ENCODE measurements at regions not wholly inside any gene's neighbourhood (a gene's known extent, or its start where the extent isn't known, plus 50 kb on each side); places are given as distances from the start of the nearest gene placed in this dataset.

- Histone ChIP-seq H3K4me2 (ENCODE audit: low read length) (no peak overlapping the region), H3K9ac (ENCODE audit: low read length) (no peak overlapping the region), H2AFZ (ENCODE audit: low read depth, low read length, poor library complexity, severe bottlenecking) (no peak overlapping the region), H3K4me3 (replicated peaks in 1 of 2; ENCODE audit: low read depth in 1 of 2, low read length in 2 of 2) (no peak overlapping the region), H3K36me3 (ENCODE audit: control insufficient read depth in 1 of 2, insufficient read depth in 2 of 2, low read length in 2 of 2) (no peaks in the 10 kb centered on the region), H3K9me2 (ENCODE audit: insufficient read depth) (no peaks in the 10 kb centered on the region), H3K4me1 (ENCODE audit: control insufficient read depth in 1 of 2, insufficient read depth in 2 of 2, low read length in 2 of 2) (no peaks in the 10 kb centered on the region), H3K27ac (ENCODE audit: low read depth, low read length) (no peak overlapping the region), H4K20me1 (ENCODE audit: insufficient read depth) (no peaks in the 10 kb centered on the region), H3K9me3 (ENCODE audit: control insufficient read depth in 1 of 2, insufficient read depth in 1 of 2, low read depth in 1 of 2, low read length in 2 of 2) (no peaks in the 10 kb centered on the region), H3K27me3 (ENCODE audit: insufficient read depth, low read length) (no peaks in the 10 kb centered on the region), H3K79me2 (ENCODE audit: insufficient read depth, low read length) (no peaks in the 10 kb centered on the region)
- ChIA-PET CTCF (no interaction called here), POLR2A (no interaction called here), RAD21 (ENCODE audit: low non-redundant PET in 1 of 2, low total read pairs in 2 of 2, uncharacterized antibody in 2 of 2, unreplicated experiment in 2 of 2) (no interaction called here)
- intact Hi-C loops (cut with micrococcal nuclease), result no loop called here
- no TSS peak for BruUV-seq (replicated peaks)
- DNase-seq (ENCODE audit: low read depth, low spot score) (no peak), ATAC-seq (no peak)
- TF ChIP-seq ZFX (IDR thresholded peaks at IDR 0.05), result no peak
- TF ChIP-seq REST (IDR thresholded peaks at IDR 0.05; ENCODE audit: low read depth), result no peak
- no peak for TF ChIP-seq RAD21 (IDR thresholded peaks at IDR 0.05; ENCODE audit: low read depth)
- TF ChIP-seq SRF (IDR thresholded peaks at IDR 0.05; ENCODE audit: low read depth), result no peak
- TF ChIP-seq EZH2 (IDR thresholded peaks at IDR 0.05), result no peak
- TF ChIP-seq SP1 (IDR thresholded peaks at IDR 0.05; ENCODE audit: low read depth), result no peak
- no peak for TF ChIP-seq POLR2AphosphoS5 (IDR thresholded peaks at IDR 0.05; ENCODE audit: low read depth, low read length)
- TF ChIP-seq EGR1 (IDR thresholded peaks at IDR 0.05; ENCODE audit: low read depth), result no peak
- TF ChIP-seq MAX (IDR thresholded peaks at IDR 0.05), result no peak
- TF ChIP-seq CTCF (IDR thresholded peaks at IDR 0.05 in 2 of 3, conservative IDR thresholded peaks at IDR 0.05 in 1 of 3; ENCODE audit: borderline replicate concordance in 1 of 3, insufficient read depth in 1 of 3, low read depth in 2 of 3, low read length in 2 of 3), result no peak
- TF ChIP-seq ZBTB33 (IDR thresholded peaks at IDR 0.05; ENCODE audit: extremely low read depth, insufficient replicate concordance, low read length), result no peak
- TF ChIP-seq POLR2A (IDR thresholded peaks at IDR 0.05; ENCODE audit: borderline replicate concordance, extremely low read depth, insufficient read depth, insufficient read length), result no peak
- TF ChIP-seq ZNF274 (IDR thresholded peaks at IDR 0.05; ENCODE audit: low read depth, low read length), result no peak
- TF ChIP-seq FOSL1 (IDR thresholded peaks at IDR 0.05; ENCODE audit: low read depth), result no peak
- no peak for TF ChIP-seq SIN3A (IDR thresholded peaks at IDR 0.05; ENCODE audit: low read depth)
- TF ChIP-seq TCF7L2 (IDR thresholded peaks at IDR 0.05; ENCODE audit: borderline replicate concordance, extremely low read depth, insufficient read depth, insufficient read length), result no peak
- TF ChIP-seq JUND (IDR thresholded peaks at IDR 0.05), result no peak
- TF ChIP-seq YY1 (IDR thresholded peaks at IDR 0.05; ENCODE audit: extremely low read depth, insufficient replicate concordance, low read depth, low read length), result no peak
Observed at GRCh38 chr3:151990696-151991376, 117.4 kb downstream of the SUCNR1 start.

All from HCT116 (cell line).